ENCODE measurements at regions not wholly inside any gene's neighbourhood (a gene's known extent, or its start where the extent isn't known, plus 50 kb on each side); places are given as distances from the start of the nearest gene placed in this dataset.

- Mint-ChIP-seq H3K27me3 (ENCODE audit: unreplicated experiment) (no peaks in the 10 kb centered on the region), H3K4me3 (ENCODE audit: low read depth, unreplicated experiment) (no peak overlapping the region)
Observed at GRCh38 chrX:39766085-39766726, 331.6 kb downstream of the BCOR start.

GRCh38 chrX:39766855-39767254 lies 330.9 kb downstream of the BCOR start:
- TF ChIP-seq CTCF (IDR thresholded peaks at IDR 0.05; ENCODE audit: unreplicated experiment) = no peak
- H3K9me3 Mint-ChIP-seq (ENCODE audit: low read depth, unreplicated experiment) = peaks cover 4% of the 10 kb centered on the region
- no peaks in the 10 kb centered on the region for H3K27me3 Mint-ChIP-seq (ENCODE audit: unreplicated experiment)
- CTCF ChIA-PET = no interaction called here
- DNase-seq = no peak
- no peak overlapping the region for H3K27ac Mint-ChIP-seq (ENCODE audit: unreplicated experiment)
- no peak overlapping the region for H3K4me3 Mint-ChIP-seq (ENCODE audit: low read depth, unreplicated experiment)
- H3K4me1 Mint-ChIP-seq (ENCODE audit: low read depth, unreplicated experiment) = peaks cover 26% of the 10 kb centered on the region
- BruUV-seq (replicated peaks) = no TSS peak
- no peaks in the 10 kb centered on the region for H3K36me3 Mint-ChIP-seq (ENCODE audit: insufficient read depth, unreplicated experiment)
- intact Hi-C loops (cut with micrococcal nuclease; ENCODE audit: unreplicated experiment) = no loop called here

More at GRCh38 chrX:39766085-39766726, 331.6 kb downstream of the BCOR start:
- DNase-seq = no peak
- intact Hi-C loops (cut with micrococcal nuclease; ENCODE audit: unreplicated experiment) = no loop called here
- CTCF ChIA-PET = no interaction called here
- no peaks in the 10 kb centered on the region for H3K36me3 Mint-ChIP-seq (ENCODE audit: insufficient read depth, unreplicated experiment)
- no TSS peak for BruUV-seq (replicated peaks)
- peaks cover 4% of the 10 kb centered on the region for H3K9me3 Mint-ChIP-seq (ENCODE audit: low read depth, unreplicated experiment)
- no peak for TF ChIP-seq CTCF (IDR thresholded peaks at IDR 0.05; ENCODE audit: unreplicated experiment)
- no peak overlapping the region for H3K27ac Mint-ChIP-seq (ENCODE audit: unreplicated experiment)
- H3K4me1 Mint-ChIP-seq (ENCODE audit: low read depth, unreplicated experiment) = peaks cover 20% of the 10 kb centered on the region

GRCh38 chrX:39767446-39767845 lies 330.3 kb downstream of the BCOR start:
- Mint-ChIP-seq H3K27me3 (ENCODE audit: unreplicated experiment) (no peaks in the 10 kb centered on the region), H3K4me1 (ENCODE audit: low read depth, unreplicated experiment) (peaks cover 32% of the 10 kb centered on the region), H3K27ac (ENCODE audit: unreplicated experiment) (no peak overlapping the region), H3K36me3 (ENCODE audit: insufficient read depth, unreplicated experiment) (no peaks in the 10 kb centered on the region), H3K9me3 (ENCODE audit: low read depth, unreplicated experiment) (peaks cover 4% of the 10 kb centered on the region), H3K4me3 (ENCODE audit: low read depth, unreplicated experiment) (no peak overlapping the region)
- TF ChIP-seq CTCF (IDR thresholded peaks at IDR 0.05; ENCODE audit: unreplicated experiment) = no peak
- CTCF ChIA-PET = no interaction called here
- intact Hi-C loops (cut with micrococcal nuclease; ENCODE audit: unreplicated experiment) = no loop called here
- no peak for DNase-seq
- no TSS peak for BruUV-seq (replicated peaks)

- peaks cover 53% of the 10 kb centered on the region for H3K4me1 Mint-ChIP-seq (ENCODE audit: low read depth, unreplicated experiment)
- H3K27ac Mint-ChIP-seq (ENCODE audit: unreplicated experiment) = no peak overlapping the region
- DNase-seq = no peak
- no peak for TF ChIP-seq CTCF (IDR thresholded peaks at IDR 0.05; ENCODE audit: unreplicated experiment)
- H3K4me3 Mint-ChIP-seq (ENCODE audit: low read depth, unreplicated experiment) = no peak overlapping the region
- H3K27me3 Mint-ChIP-seq (ENCODE audit: unreplicated experiment) = no peaks in the 10 kb centered on the region
- intact Hi-C loops (cut with micrococcal nuclease; ENCODE audit: unreplicated experiment) = no loop called here
- BruUV-seq (replicated peaks) = no TSS peak
- peaks cover 4% of the 10 kb centered on the region for H3K9me3 Mint-ChIP-seq (ENCODE audit: low read depth, unreplicated experiment)
- peaks cover 9% of the 10 kb centered on the region for H3K36me3 Mint-ChIP-seq (ENCODE audit: insufficient read depth, unreplicated experiment)
- CTCF ChIA-PET = no interaction called here
Observed at GRCh38 chrX:39769748-39770147, 328.0 kb downstream of the BCOR start.

All from Calu3 (cell line).